Liver (tissue), 8 donors: ENCODE measurements at regions not wholly inside any gene's neighbourhood (a gene's known extent, or its start where the extent isn't known, plus 50 kb on each side); places are given as distances from the start of the nearest gene placed in this dataset.

Experiments used
- DNase-seq: peaks from one replicate; pipeline ENCODE4 v3.0.0-alpha.2; 2017; ENCODE audit warnings: low spot score
- H3K27ac ChIP-seq, 2 donors: one replicate each; pipeline ENCODE4 v1.7.0; 2013; ENCODE audit warnings: inconsistent platforms in 2 of 2, low read length in 2 of 2, control low read depth in 1 of 2, low read depth in 1 of 2, mild to moderate bottlenecking in 1 of 2
- H3K27me3 ChIP-seq, 4 donors: one replicate each; pipeline versions ENCODE4 v1.6.1 to v1.7.0; 2013; ENCODE audit warnings: low read length in 3 of 4, inconsistent platforms in 1 of 4, mild to moderate bottlenecking in 1 of 4, moderate library complexity in 1 of 4; ENCODE audit not compliant: control insufficient read depth in 4 of 4, insufficient read depth in 4 of 4
- H3K36me3 ChIP-seq, 4 donors: one replicate each; pipeline versions ENCODE4 v1.6.1 to v1.7.0; 2013; ENCODE audit warnings: low read length in 3 of 4, mild to moderate bottlenecking in 3 of 4, low read depth in 1 of 4, moderate library complexity in 1 of 4; ENCODE audit not compliant: control insufficient read depth in 4 of 4, insufficient read depth in 3 of 4
- H3K4me1 ChIP-seq, 4 donors: one replicate each; pipeline versions ENCODE4 v1.6.1 to v1.7.0; 2013; ENCODE audit warnings: low read length in 3 of 4, mild to moderate bottlenecking in 3 of 4, moderate library complexity in 1 of 4; ENCODE audit not compliant: control insufficient read depth in 4 of 4, insufficient read depth in 4 of 4
- H3K4me3 ChIP-seq, 3 donors: one replicate each; pipeline versions ENCODE4 v1.6.1 to v1.7.0; 2013; ENCODE audit warnings: low read length in 3 of 3, control low read depth in 1 of 3, low read depth in 1 of 3, mild to moderate bottlenecking in 1 of 3
- H3K9ac ChIP-seq, 2 donors: one replicate each; pipeline ENCODE4 v1.7.0; 2013; ENCODE audit warnings: low read length in 2 of 2, mild to moderate bottlenecking in 2 of 2, moderate library complexity in 2 of 2, control low read depth in 1 of 2, low read depth in 1 of 2
- H3K9me3 ChIP-seq, 4 donors: one replicate each; pipeline versions ENCODE4 v1.6.1 to v1.7.0; 2013; ENCODE audit warnings: low read length in 3 of 4; ENCODE audit not compliant: control insufficient read depth in 4 of 4
- ATF3 ChIP-seq: IDR thresholded peaks from 2 replicates; pipeline ENCODE4 v1.6.1; 2016; ENCODE audit warnings: antibody characterized with exemption
- CTCF ChIP-seq: fragments of 150-350 bp; IDR thresholded peaks from 2 replicates; pipeline ENCODE4 v1.5.1; 2017; ENCODE audit warnings: improper control_type of control experiment, low read depth, low read length; ENCODE audit not compliant: missing input control
- EGR1 ChIP-seq, 2 donors: IDR thresholded peaks; 2 replicates each; pipeline ENCODE4 v1.6.1; 2016 to 2018; ENCODE audit warnings: antibody characterized with exemption in 2 of 2, low read depth in 2 of 2
- FOXA1 ChIP-seq: IDR thresholded peaks from 2 replicates; pipeline ENCODE4 v1.6.1; 2016; ENCODE audit warnings: antibody characterized with exemption
- FOXA2 ChIP-seq: IDR thresholded peaks from 2 replicates; pipeline ENCODE4 v1.6.1; 2016; ENCODE audit warnings: antibody characterized with exemption
- GABPA ChIP-seq, 2 donors: IDR thresholded peaks in 1 of 2; conservative IDR thresholded peaks in 1 of 2; 2 replicates each; pipeline ENCODE4 v1.6.1; 2016; ENCODE audit warnings: antibody characterized with exemption in 2 of 2, mild to moderate bottlenecking in 1 of 2, moderate library complexity in 1 of 2
- HNF4A ChIP-seq, 2 donors: conservative IDR thresholded peaks; 2 replicates each; pipeline ENCODE4 v1.6.1; 2016; ENCODE audit warnings: antibody characterized with exemption in 2 of 2, mild to moderate bottlenecking in 2 of 2
- HNF4G ChIP-seq: IDR thresholded peaks from 2 replicates; pipeline ENCODE4 v1.6.1; 2016; ENCODE audit warnings: antibody characterized with exemption
- JUND ChIP-seq, 2 donors: IDR thresholded peaks; 2 replicates each; pipeline ENCODE4 v1.6.1; 2016; ENCODE audit warnings: antibody characterized with exemption in 2 of 2
- MAX ChIP-seq: IDR thresholded peaks from 2 replicates; pipeline ENCODE4 v1.6.1; 2016; ENCODE audit warnings: antibody characterized with exemption
- NR2F2 ChIP-seq: IDR thresholded peaks from 2 replicates; pipeline ENCODE4 v1.6.1; 2016; ENCODE audit warnings: antibody characterized with exemption
- RAD21 ChIP-seq, 2 donors: IDR thresholded peaks; 2 replicates each; pipeline ENCODE4 v1.6.1; 2016; ENCODE audit warnings: antibody characterized with exemption in 2 of 2, mild to moderate bottlenecking in 2 of 2
- REST ChIP-seq: IDR thresholded peaks from 2 replicates; pipeline ENCODE4 v1.6.1; 2016; ENCODE audit warnings: antibody characterized with exemption, mild to moderate bottlenecking
- RXRA ChIP-seq, 2 donors: IDR thresholded peaks; 2 replicates each; pipeline ENCODE4 v1.6.1; 2017 to 2018; ENCODE audit warnings: antibody characterized with exemption in 2 of 2, mild to moderate bottlenecking in 1 of 2
- SP1 ChIP-seq: IDR thresholded peaks from 2 replicates; pipeline ENCODE4 v1.6.1; 2018; ENCODE audit warnings: antibody characterized with exemption, mild to moderate bottlenecking
- TAF1 ChIP-seq: conservative IDR thresholded peaks from 2 replicates; pipeline ENCODE4 v1.6.1; 2016; ENCODE audit warnings: antibody characterized with exemption, mild to moderate bottlenecking
- YY1 ChIP-seq: IDR thresholded peaks from 2 replicates; pipeline ENCODE4 v1.6.1; 2016; ENCODE audit warnings: antibody characterized with exemption, mild to moderate bottlenecking
- ZBTB33 ChIP-seq: IDR thresholded peaks from 2 replicates; pipeline ENCODE4 v1.6.1; 2016; ENCODE audit warnings: antibody characterized with exemption
- WGBS: extraction: QIAGEN DNeasy Blood & Tissue Kit; methylation state at CpG from one replicate; pipeline ENCODE4 v1.1.7; 2013; 5-methylcytosine and 5-hydroxymethylcytosine counted together
- donor health status: healthy.
- donor health status: healthy.
- donor health status: healthy.
- donor health status: healthy.
- donor health status: healthy.

- Histone ChIP-seq H3K27ac (no peak overlapping the region), H3K36me3 (no peaks in the 10 kb centered on the region), H3K4me1 (no peaks in the 10 kb centered on the region), H3K4me3 (no peak overlapping the region), H3K9me3 (no peaks in the 10 kb centered on the region), H3K27me3 (no peaks in the 10 kb centered on the region), H3K9ac (no peak overlapping the region)
- TF ChIP-seq FOXA1 (no peak), HNF4G (no peak), CTCF (no peak), FOXA2 (no peak), HNF4A (conservative IDR thresholded peaks at IDR 0.05) (no peak), RAD21 (IDR thresholded peaks at IDR 0.05) (no peak), RXRA (IDR thresholded peaks at IDR 0.05) (no peak), JUND (IDR thresholded peaks at IDR 0.05) (no peak), GABPA (IDR thresholded peaks at IDR 0.05 in 1 of 2, conservative IDR thresholded peaks at IDR 0.05 in 1 of 2) (no peak), REST (no peak), YY1 (no peak), ZBTB33 (no peak), SP1 (no peak), MAX (no peak), NR2F2 (no peak), EGR1 (IDR thresholded peaks at IDR 0.05; ENCODE audit: low read depth in 2 of 2) (no peak), TAF1 (no peak), ATF3 (no peak)
- no peak for DNase-seq
Measured at GRCh38 chr13:97702614-97703013, 250.9 kb upstream of the IPO5 start.

GRCh38 chr13:97710797-97711196 is 242.7 kb upstream of the IPO5 start:
- H3K27me3 ChIP-seq, result no peaks in the 10 kb centered on the region

More at GRCh38 chr13:97710797-97711196, 242.7 kb upstream of the IPO5 start:
- Histone ChIP-seq H3K36me3 (no peaks in the 10 kb centered on the region), H3K27ac (no peak overlapping the region), H3K9ac (no peak overlapping the region), H3K4me1 (no peaks in the 10 kb centered on the region), H3K9me3 (peaks cover 0 to 2% (median 0%) of the 10 kb centered on the region in 4 donors), H3K4me3 (no peak overlapping the region)
- 70% methylated on average over 1 of the region's 1 CpG for WGBS
- TF ChIP-seq ZBTB33 (no peak), ATF3 (no peak), HNF4A (conservative IDR thresholded peaks at IDR 0.05) (no peak), RAD21 (IDR thresholded peaks at IDR 0.05) (no peak), MAX (no peak), EGR1 (IDR thresholded peaks at IDR 0.05; ENCODE audit: low read depth in 2 of 2) (no peak), JUND (IDR thresholded peaks at IDR 0.05) (no peak), YY1 (no peak), SP1 (no peak)
- DNase-seq, result no peak
